ENCODE measurements at regions not wholly inside any gene's neighbourhood (a gene's known extent, or its start where the extent isn't known, plus 50 kb on each side); places are given as distances from the start of the nearest gene placed in this dataset.

- DNase-seq (ENCODE audit: low read depth in 1 of 2, low spot score in 1 of 2) = no peak
Measured at GRCh38 chr15:39139431-39140059, 441.3 kb upstream of the THBS1 start.

GRCh38 chr15:39140060-39140604 is 440.7 kb upstream of the THBS1 start:
- no peak for DNase-seq (ENCODE audit: low read depth in 1 of 2, low spot score in 1 of 2)

- DNase-seq (ENCODE audit: low read depth in 1 of 2, low spot score in 1 of 2) = no peak
Measured at GRCh38 chr15:39142500-39142899, 438.4 kb upstream of the THBS1 start.

GRCh38 chr15:39143479-39143878 is 437.4 kb upstream of the THBS1 start:
- DNase-seq (ENCODE audit: low read depth in 1 of 2, low spot score in 1 of 2) = no peak

GRCh38 chr15:39144051-39144450 is 436.8 kb upstream of the THBS1 start:
- no peak for DNase-seq (ENCODE audit: low read depth in 1 of 2, low spot score in 1 of 2)

- DNase-seq (ENCODE audit: low read depth in 1 of 2, low spot score in 1 of 2) = no peak
Measured at GRCh38 chr15:39144613-39145499, 436.0 kb upstream of the THBS1 start.

- no peak for DNase-seq (ENCODE audit: low read depth in 1 of 2, low spot score in 1 of 2)
Measured at GRCh38 chr15:39145854-39146625, 434.8 kb upstream of the THBS1 start.

- no peak for DNase-seq (ENCODE audit: low read depth in 1 of 2, low spot score in 1 of 2)
Measured at GRCh38 chr15:39149636-39150150, 431.2 kb upstream of the THBS1 start.

GRCh38 chr15:39151545-39151944 is 429.3 kb upstream of the THBS1 start:
- no peak for DNase-seq (ENCODE audit: low read depth in 1 of 2, low spot score in 1 of 2)

GRCh38 chr15:39153058-39153714 is 427.7 kb upstream of the THBS1 start:
- DNase-seq (ENCODE audit: low read depth in 1 of 2, low spot score in 1 of 2) = no peak

- no peak for DNase-seq (ENCODE audit: low read depth in 1 of 2, low spot score in 1 of 2)
Measured at GRCh38 chr15:39153716-39154115, 427.2 kb upstream of the THBS1 start.

- DNase-seq (ENCODE audit: low read depth in 1 of 2, low spot score in 1 of 2) = no peak
Measured at GRCh38 chr15:39154227-39154638, 426.6 kb upstream of the THBS1 start.

GRCh38 chr15:39154776-39155175 is 426.1 kb upstream of the THBS1 start:
- DNase-seq (ENCODE audit: low read depth in 1 of 2, low spot score in 1 of 2) = no peak

GRCh38 chr15:39156166-39156565 is 424.7 kb upstream of the THBS1 start:
- no peak for DNase-seq (ENCODE audit: low read depth in 1 of 2, low spot score in 1 of 2)

GRCh38 chr15:39156646-39157250 is 424.1 kb upstream of the THBS1 start:
- no peak for DNase-seq (ENCODE audit: low read depth in 1 of 2, low spot score in 1 of 2)

GRCh38 chr15:39157882-39158281 is 423.0 kb upstream of the THBS1 start:
- DNase-seq (ENCODE audit: low read depth in 1 of 2, low spot score in 1 of 2) = no peak

GRCh38 chr15:39159833-39160232 is 421.0 kb upstream of the THBS1 start:
- DNase-seq (ENCODE audit: low read depth in 1 of 2, low spot score in 1 of 2) = no peak

GRCh38 chr15:39161096-39161495 is 419.8 kb upstream of the THBS1 start:
- DNase-seq (ENCODE audit: low read depth in 1 of 2, low spot score in 1 of 2) = no peak

- no peak for DNase-seq (ENCODE audit: low read depth in 1 of 2, low spot score in 1 of 2)
Measured at GRCh38 chr15:39165020-39165706, 415.7 kb upstream of the THBS1 start.

Measured in activated CD4-positive, alpha-beta T cell treated with anti-CD3 and anti-CD28 coated beads, Interleukin-2, amount 50 U/mL, for 24 hours (primary cell).